Right ventricle myocardium superior (tissue), 1 donor: ENCODE measurements at regions not wholly inside any gene's neighbourhood (a gene's known extent, or its start where the extent isn't known, plus 50 kb on each side); places are given as distances from the start of the nearest gene placed in this dataset.

Experiments
- ATAC-seq: fragments of 200-7000 bp; cut with Tn5 transposase; one replicate; pipeline ENCODE4 v1.9.1; 2020; ENCODE audit warnings: mild to moderate bottlenecking; ENCODE audit not compliant: poor library complexity
- DNase-seq: peaks from one replicate; pipeline ENCODE4 v3.0.0-alpha.2; 2020
- intact Hi-C: fragments of 100-400 bp; cut with DNase I; formaldehyde crosslinking; loops from one replicate; pipeline ENCODE4 v1.11.2; 2022
- donor health status: DM: no; HTN: yes; CAD: no; lungs with severe emphysema.

GRCh38 chr12:23025372-23026016 lies 400.5 kb downstream of the ETNK1 start:
- no peak for DNase-seq
- ATAC-seq, result no peak
- intact Hi-C loops, result no loop called here

GRCh38 chr12:23028158-23028802 lies 403.3 kb downstream of the ETNK1 start:
- ATAC-seq (no peak), DNase-seq (no peak)
- intact Hi-C loops, result no loop called here

GRCh38 chr12:23029185-23029584 lies 404.2 kb downstream of the ETNK1 start:
- intact Hi-C loops, result no loop called here
- DNase-seq (no peak), ATAC-seq (no peak)

GRCh38 chr12:23039834-23040233 lies 414.9 kb downstream of the ETNK1 start:
- no peak for ATAC-seq
- intact Hi-C loops, result no loop called here
- no peak for DNase-seq

GRCh38 chr12:23041774-23042173 lies 416.8 kb downstream of the ETNK1 start:
- ATAC-seq (no peak), DNase-seq (no peak)
- intact Hi-C loops, result no loop called here

GRCh38 chr12:23043646-23044045 lies 418.7 kb downstream of the ETNK1 start:
- ATAC-seq, result no peak
- DNase-seq, result no peak
- intact Hi-C loops, result no loop called here

GRCh38 chr12:23049180-23049579 lies 424.2 kb downstream of the ETNK1 start:
- ATAC-seq (no peak), DNase-seq (no peak)
- intact Hi-C loops, result no loop called here

- DNase-seq (no peak), ATAC-seq (no peak)
- intact Hi-C loops, result no loop called here
Measured at GRCh38 chr12:23055004-23055403, 430.0 kb downstream of the ETNK1 start.

GRCh38 chr12:23057571-23057970 lies 432.6 kb downstream of the ETNK1 start:
- no peak for DNase-seq
- intact Hi-C loops, result no loop called here
- ATAC-seq, result no peak

GRCh38 chr12:23060161-23060560 lies 435.2 kb downstream of the ETNK1 start:
- DNase-seq, result no peak
- intact Hi-C loops, result no loop called here
- no peak for ATAC-seq

- DNase-seq (no peak), ATAC-seq (no peak)
- intact Hi-C loops, result no loop called here
Measured at GRCh38 chr12:23063206-23063605, 438.2 kb downstream of the ETNK1 start.

- DNase-seq (no peak), ATAC-seq (no peak)
- intact Hi-C loops, result no loop called here
Measured at GRCh38 chr12:23066095-23066494, 441.1 kb downstream of the ETNK1 start.

- ATAC-seq, result no peak
- intact Hi-C loops, result no loop called here
- no peak for DNase-seq
Measured at GRCh38 chr12:23083267-23083666, 458.3 kb downstream of the ETNK1 start.

- intact Hi-C loops, result no loop called here
- ATAC-seq (no peak), DNase-seq (no peak)
Measured at GRCh38 chr12:23084236-23084995, 459.4 kb downstream of the ETNK1 start.

- intact Hi-C loops, result no loop called here
- no peak for ATAC-seq
Measured at GRCh38 chr12:23088594-23088993, 463.6 kb downstream of the ETNK1 start.

GRCh38 chr12:23093488-23093887 lies 468.5 kb downstream of the ETNK1 start:
- ATAC-seq (no peak), DNase-seq (no peak)
- intact Hi-C loops, result no loop called here

More at GRCh38 chr12:23088594-23088993, 463.6 kb downstream of the ETNK1 start:
- DNase-seq, result no peak

GRCh38 chr12:23096321-23096720 lies 471.4 kb downstream of the ETNK1 start:
- intact Hi-C loops, result no loop called here
- ATAC-seq, result no peak
- no peak for DNase-seq

- ATAC-seq, result no peak
Measured at GRCh38 chr12:23098110-23098509, 473.1 kb downstream of the ETNK1 start.

GRCh38 chr12:23098517-23098916 lies 473.5 kb downstream of the ETNK1 start:
- no peak for DNase-seq
- ATAC-seq, result no peak
- intact Hi-C loops, result no loop called here

More at GRCh38 chr12:23098110-23098509, 473.1 kb downstream of the ETNK1 start:
- no peak for DNase-seq
- intact Hi-C loops, result no loop called here

GRCh38 chr12:23099104-23099503 lies 474.1 kb downstream of the ETNK1 start:
- intact Hi-C loops, result no loop called here
- no peak for ATAC-seq

More at GRCh38 chr12:23099104-23099503, 474.1 kb downstream of the ETNK1 start:
- DNase-seq, result no peak
